GM19099 (cell line): ENCODE measurements at regions not wholly inside any gene's neighbourhood (a gene's known extent, or its start where the extent isn't known, plus 50 kb on each side); places are given as distances from the start of the nearest gene placed in this dataset.

ENCODE experiments used
- POLR2A ChIP-seq: IDR thresholded peaks from 3 replicates; pipeline ENCODE4 v1.6.1; 2011; ENCODE audit warnings: low read depth; ENCODE audit not compliant: insufficient read length; ENCODE audit errors: extremely low read depth

DNA sequence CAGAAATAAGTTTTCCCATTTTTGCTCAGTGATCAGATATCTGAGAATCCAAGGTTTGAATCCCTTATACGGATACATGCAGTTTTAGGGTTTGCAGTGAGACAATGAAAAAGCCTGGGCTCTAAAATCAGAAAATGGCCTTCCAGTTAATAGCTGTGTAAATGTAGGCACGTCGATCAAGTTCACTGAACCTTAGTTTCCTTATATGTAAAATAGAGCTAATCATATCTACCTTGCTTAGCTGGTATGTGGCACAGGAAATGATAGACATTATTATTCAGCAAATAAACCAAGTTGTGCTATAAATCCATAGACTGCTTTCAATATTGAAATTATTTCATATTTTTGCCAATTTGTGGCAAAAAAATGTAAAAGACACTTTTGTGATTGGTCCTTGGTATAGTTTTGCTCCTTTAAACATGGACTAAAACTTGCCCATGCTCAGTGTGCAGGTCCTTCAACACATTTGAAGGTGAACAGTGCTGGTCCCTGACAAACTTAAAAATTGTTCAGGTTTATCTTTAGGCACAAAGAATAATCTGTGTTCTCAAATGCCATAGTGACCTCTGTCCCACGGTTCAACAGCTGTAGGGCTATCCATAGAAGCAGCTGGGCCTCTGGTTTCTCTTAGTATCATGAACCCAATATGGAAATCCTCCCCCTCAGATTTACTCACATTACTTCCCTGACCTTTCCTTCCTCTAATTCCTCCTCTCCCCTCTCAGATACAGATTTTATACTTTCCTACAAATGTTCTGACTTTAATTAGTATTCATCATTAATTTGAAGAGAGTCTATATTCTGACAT lies 51.0 kb downstream of the CCDC54 start:
- no peak for TF ChIP-seq POLR2A

- no peak for TF ChIP-seq POLR2A
Observed at GRCh38 chr3:107429320-107430181, 52.3 kb downstream of the CCDC54 start.

GRCh38 chr3:107430214-107430995 lies 53.2 kb downstream of the CCDC54 start:
- TF ChIP-seq POLR2A: no peak

DNA sequence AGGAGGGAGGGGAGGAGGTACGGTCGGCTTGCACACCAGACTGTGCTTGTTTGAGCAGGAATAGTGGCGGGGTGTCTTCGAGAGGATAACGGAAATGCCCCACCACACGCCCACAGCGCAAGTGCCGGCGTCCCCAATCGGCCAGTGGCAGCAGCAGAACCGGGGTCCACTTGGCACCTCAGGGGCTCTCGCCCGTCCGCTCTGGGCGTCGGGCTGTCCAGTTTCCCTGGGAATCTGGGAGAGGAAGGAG lies 53.7 kb downstream of the CCDC54 start:
- no peak for TF ChIP-seq POLR2A

DNA sequence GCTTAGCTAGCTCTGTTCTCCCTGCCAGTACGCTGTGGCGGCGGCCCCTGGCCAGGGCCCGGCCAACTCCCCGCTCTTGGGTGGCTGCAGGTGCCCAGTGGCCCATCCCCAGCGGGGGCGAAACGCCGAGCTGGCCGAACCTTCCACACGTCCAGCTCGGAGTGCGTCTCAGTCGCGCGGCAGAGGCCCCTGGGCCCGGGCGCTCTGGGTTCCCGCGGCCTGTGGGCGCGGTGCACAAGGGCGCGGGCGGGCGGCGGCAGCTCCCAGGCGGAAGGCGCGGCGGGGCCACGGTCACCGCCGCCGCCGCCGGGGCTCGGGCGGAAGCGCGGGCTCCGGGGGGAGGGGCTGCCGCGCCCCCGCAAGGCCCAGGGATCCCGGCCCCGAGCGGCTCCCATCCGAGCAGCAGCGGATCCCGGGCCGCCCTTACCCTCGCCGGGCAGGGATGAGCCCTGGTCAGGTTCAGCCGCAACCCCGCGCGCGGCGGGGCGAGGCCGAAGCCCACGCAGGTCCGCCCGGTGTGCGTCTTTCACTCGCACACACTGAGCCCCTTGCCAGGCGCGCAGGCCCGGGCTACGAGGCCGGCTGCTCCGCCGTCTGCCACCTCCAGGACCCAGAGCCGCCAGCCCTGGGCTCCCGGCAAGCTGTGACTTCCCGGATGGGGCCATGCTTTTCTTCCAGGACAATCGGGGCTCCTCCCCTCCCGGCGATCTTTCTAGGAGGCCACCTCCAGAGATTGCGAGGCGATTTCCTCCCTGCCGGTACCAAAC lies 54.2 kb downstream of the CCDC54 start:
- TF ChIP-seq POLR2A: peak; percentile 36

DNA sequence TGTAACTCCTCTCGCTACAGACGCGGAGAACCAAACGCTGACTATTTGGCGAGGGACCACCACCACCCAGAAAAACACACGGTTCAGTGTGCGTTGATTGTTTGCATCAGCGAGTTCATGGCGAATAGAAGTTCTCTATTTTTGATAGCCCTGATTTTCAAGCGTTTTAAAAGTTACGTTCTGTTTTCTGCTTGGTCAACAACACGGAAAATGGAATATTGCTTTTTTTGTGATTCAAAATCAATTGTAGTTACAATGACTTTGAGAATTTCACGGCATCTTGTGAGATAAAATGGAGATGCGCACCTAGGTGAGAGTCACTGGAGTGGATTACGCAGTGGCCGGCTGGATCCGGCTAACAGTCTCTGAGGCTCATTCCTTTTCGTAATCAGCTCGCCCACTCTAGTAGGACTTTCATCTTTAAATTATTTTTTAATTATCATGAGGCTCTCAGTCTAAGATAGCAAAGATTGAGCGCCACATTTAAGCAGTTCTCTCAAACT lies 54.8 kb downstream of the CCDC54 start:
- TF ChIP-seq POLR2A: no peak

GRCh38 chr3:107432646-107433045 lies 55.4 kb downstream of the CCDC54 start:
- TF ChIP-seq POLR2A: no peak

DNA sequence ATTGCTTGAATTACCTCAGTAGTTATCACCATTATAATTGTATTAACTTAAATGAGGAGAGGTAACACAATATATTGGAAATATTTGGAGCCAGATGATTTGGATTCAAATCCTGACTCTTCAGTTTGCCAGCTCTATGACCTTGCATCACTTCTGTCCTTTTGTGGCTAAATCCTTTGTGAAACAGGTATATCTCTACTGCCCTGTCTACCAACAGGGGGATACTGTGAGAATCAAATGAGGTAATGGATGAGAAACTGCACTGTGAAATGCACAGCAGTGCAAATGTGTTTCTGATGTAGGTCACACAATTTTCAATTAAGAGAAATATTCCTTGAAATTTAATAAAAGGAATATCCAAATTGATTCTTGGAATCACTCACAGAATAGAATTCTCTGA lies 58.8 kb downstream of the CCDC54 start:
- TF ChIP-seq POLR2A: no peak

DNA sequence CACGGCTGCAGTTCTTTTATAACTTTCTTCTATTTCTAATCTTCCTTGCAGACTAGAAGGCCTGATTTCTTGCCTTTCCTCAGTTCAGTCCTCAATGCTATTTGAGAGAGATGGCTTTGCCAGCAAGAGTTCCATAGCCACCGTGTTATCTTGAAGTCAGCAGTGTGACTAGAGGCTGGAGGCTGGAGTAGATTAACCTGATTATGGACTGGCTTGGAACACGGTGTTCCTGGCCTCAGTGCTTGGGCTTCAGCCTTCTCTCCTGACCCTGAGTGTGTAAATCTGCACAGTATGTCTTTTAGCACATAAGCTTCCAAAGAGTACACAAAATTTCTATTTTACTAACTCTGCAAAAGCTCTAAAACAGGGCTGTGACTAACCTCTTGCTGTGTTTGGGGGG lies 61.4 kb downstream of the CCDC54 start:
- TF ChIP-seq POLR2A: no peak

DNA sequence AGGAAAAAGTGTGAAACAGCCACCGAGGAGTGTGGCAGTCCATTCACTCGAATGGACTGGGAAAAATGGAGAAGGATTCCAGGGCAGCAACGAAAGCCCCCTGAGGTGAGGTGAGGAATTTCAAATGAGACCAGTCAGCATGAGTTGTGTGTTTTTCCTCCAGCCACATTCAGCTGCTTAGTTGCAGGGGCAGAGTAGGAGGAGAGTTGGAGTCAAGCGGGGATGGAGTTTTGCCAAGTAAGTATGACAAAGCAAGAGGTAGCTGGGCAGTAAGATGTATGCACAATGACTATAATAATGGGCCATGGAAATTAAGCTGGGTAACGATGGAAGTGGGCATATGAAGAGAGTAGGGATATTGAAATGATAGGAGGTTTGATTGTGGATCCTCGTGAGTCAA lies 64.4 kb downstream of the CCDC54 start:
- no peak for TF ChIP-seq POLR2A

- TF ChIP-seq POLR2A: no peak
Observed at GRCh38 chr3:107443461-107443860, 66.2 kb downstream of the CCDC54 start.

GRCh38 chr3:107446706-107447105 lies 69.5 kb downstream of the CCDC54 start:
- no peak for TF ChIP-seq POLR2A

DNA sequence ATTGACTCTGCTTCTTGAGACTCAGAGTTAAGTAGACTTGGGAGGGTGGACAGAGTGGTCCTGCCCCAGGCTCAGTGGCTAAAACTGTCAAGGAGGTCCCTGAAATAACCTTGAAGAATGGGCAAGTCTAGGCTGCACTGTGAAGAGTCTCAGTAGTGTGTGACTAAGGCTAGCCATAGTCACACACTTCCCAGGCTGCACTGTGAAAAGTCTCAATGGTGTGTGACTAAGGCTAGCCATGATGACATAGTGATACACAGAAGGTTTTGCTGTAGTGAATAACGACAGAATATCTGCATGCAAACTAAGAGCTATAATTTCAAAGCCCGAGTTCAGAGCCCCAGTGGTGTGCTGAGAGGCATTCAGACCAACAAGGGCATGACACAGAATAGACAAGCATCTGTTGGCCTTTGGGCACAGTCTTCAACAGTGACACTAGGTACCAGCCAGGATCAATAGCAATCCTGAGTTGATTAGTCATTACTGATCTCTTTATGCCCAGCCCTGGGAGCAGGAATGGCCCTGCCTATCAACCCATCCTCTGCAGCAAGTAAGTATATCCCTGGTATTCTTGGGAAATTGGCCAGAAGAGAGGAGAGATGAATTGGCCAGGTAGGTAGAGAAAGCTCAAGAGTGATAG lies 72.4 kb upstream of the BBX start:
- TF ChIP-seq POLR2A: no peak

GRCh38 chr3:107452436-107452835 lies 70.3 kb upstream of the BBX start:
- no peak for TF ChIP-seq POLR2A
